WTC11 (cell line): ENCODE measurements at regions not wholly inside any gene's neighbourhood (a gene's known extent, or its start where the extent isn't known, plus 50 kb on each side); places are given as distances from the start of the nearest gene placed in this dataset.

Experiments
- ATAC-seq: fragments of 200-7000 bp; cut with Tn5 transposase; 2 replicates; pipeline ENCODE4 v1.10.0; 2021; ENCODE audit warnings: mild to moderate bottlenecking, moderate library complexity
- CTCF ChIA-PET: fragments of 300-600 bp; sonication (Branson Sonifier 250); formaldehyde crosslinking; loops from one replicate; lab custom pipeline; 2021; ENCODE audit warnings: antibody characterized with exemption; lab: Charles Lee
- POLR2A ChIA-PET: fragments of 350-600 bp; sonication (Branson Sonifier 250); formaldehyde crosslinking; loops from one replicate; lab custom pipeline; 2021; ENCODE audit warnings: antibody characterized with exemption; lab: Charles Lee
- DNase-seq: peaks from one replicate; pipeline ENCODE4 v3.0.0; 2021; ENCODE audit warnings: low spot score
- H3K27ac Mint-ChIP-seq: 2 replicates; pipeline ENCODE4 v1.8.0; 2021; ENCODE audit warnings: mixed read lengths
- H3K27me3 Mint-ChIP-seq: 2 replicates; pipeline ENCODE4 v1.8.0; 2021; ENCODE audit warnings: low read depth, mild to moderate bottlenecking, moderate library complexity, mixed read lengths
- H3K36me3 Mint-ChIP-seq: 2 replicates; pipeline ENCODE4 v1.8.0; 2021; ENCODE audit warnings: mixed read lengths
- H3K4me1 Mint-ChIP-seq: 2 replicates; pipeline ENCODE4 v1.8.0; 2022; ENCODE audit warnings: mixed read lengths
- H3K4me3 Mint-ChIP-seq: 2 replicates; pipeline ENCODE4 v1.8.0; 2021; ENCODE audit warnings: mild to moderate bottlenecking, moderate library complexity, mixed read lengths
- H3K9me3 Mint-ChIP-seq: 2 replicates; pipeline ENCODE4 v1.8.0; 2021; ENCODE audit warnings: mixed read lengths
- ATF1 ChIP-seq: sonication (generic); formaldehyde crosslinking; IDR thresholded peaks from 2 replicates; pipeline ENCODE4 v1.8.1; 2023; ENCODE audit warnings: mild to moderate bottlenecking, moderate library complexity, missing genetic modification reagents
- ERG ChIP-seq: fragments of 250-450 bp; sonication (Bioruptor Pico); IDR thresholded peaks from 2 replicates; pipeline ENCODE4 v1.8.0; 2021; ENCODE audit warnings: mild to moderate bottlenecking
- ETV6 ChIP-seq: sonication (generic); formaldehyde crosslinking; IDR thresholded peaks from 2 replicates; pipeline ENCODE4 v1.8.1; 2022; ENCODE audit warnings: mild to moderate bottlenecking, missing genetic modification reagents
- FOXP1 ChIP-seq: sonication (generic); formaldehyde crosslinking; IDR thresholded peaks from 2 replicates; pipeline ENCODE4 v1.8.0; 2022; ENCODE audit warnings: missing genetic modification reagents, mild to moderate bottlenecking, moderate library complexity, borderline replicate concordance
- GABPB1 ChIP-seq: sonication (generic); formaldehyde crosslinking; IDR thresholded peaks from 2 replicates; pipeline ENCODE4 v1.8.1; 2023; ENCODE audit warnings: mild to moderate bottlenecking, missing genetic modification reagents
- JAZF1 ChIP-seq: fragments of 250-450 bp; sonication (Bioruptor Pico); IDR thresholded peaks from 2 replicates; pipeline ENCODE4 v1.9.0; 2021; ENCODE audit warnings: moderate library complexity, mild to moderate bottlenecking, inconsistent platforms
- JUN ChIP-seq: sonication (generic); formaldehyde crosslinking; IDR thresholded peaks from 2 replicates; pipeline ENCODE4 v1.8.0; 2023; ENCODE audit warnings: mild to moderate bottlenecking, missing genetic modification reagents
- MAX ChIP-seq: sonication (generic); formaldehyde crosslinking; IDR thresholded peaks from 2 replicates; pipeline ENCODE4 v1.8.0; 2022; ENCODE audit warnings: mild to moderate bottlenecking, missing genetic modification reagents
- MXD4 ChIP-seq: fragments of 250-450 bp; sonication (Bioruptor Pico); IDR thresholded peaks from 2 replicates; pipeline ENCODE4 v1.8.0; 2021; ENCODE audit warnings: mild to moderate bottlenecking, moderate library complexity, borderline replicate concordance
- MYBL2 ChIP-seq: sonication (generic); formaldehyde crosslinking; IDR thresholded peaks from 2 replicates; pipeline ENCODE4 v1.8.1; 2023; ENCODE audit warnings: mild to moderate bottlenecking, moderate library complexity, missing genetic modification reagents
- PRRX2 ChIP-seq: fragments of 250-450 bp; sonication (Bioruptor Pico); IDR thresholded peaks from 2 replicates; pipeline ENCODE4 v1.8.0; 2021; ENCODE audit warnings: mild to moderate bottlenecking
- SMAD3 ChIP-seq: sonication (generic); formaldehyde crosslinking; IDR thresholded peaks from 2 replicates; pipeline ENCODE4 v1.8.0; 2022; ENCODE audit warnings: missing genetic modification reagents, mild to moderate bottlenecking, borderline replicate concordance
- TEAD1 ChIP-seq: sonication (generic); formaldehyde crosslinking; IDR thresholded peaks from 2 replicates; pipeline ENCODE4 v1.8.0; 2022; ENCODE audit warnings: mild to moderate bottlenecking, missing genetic modification reagents
- ZNF121 ChIP-seq: sonication (generic); formaldehyde crosslinking; IDR thresholded peaks from 2 replicates; pipeline ENCODE4 v1.8.0; 2023; ENCODE audit warnings: missing genetic modification reagents
- ZNF138 ChIP-seq: sonication (generic); formaldehyde crosslinking; conservative IDR thresholded peaks from 2 replicates; pipeline ENCODE4 v1.8.1; 2022; ENCODE audit warnings: mild to moderate bottlenecking, moderate library complexity, missing genetic modification reagents
- ZNF317 ChIP-seq: sonication (generic); formaldehyde crosslinking; IDR thresholded peaks from 2 replicates; pipeline ENCODE4 v1.8.1; 2023; ENCODE audit warnings: low read depth, mild to moderate bottlenecking, moderate library complexity, missing genetic modification reagents, borderline replicate concordance
- ZNF423 ChIP-seq: fragments of 250-450 bp; sonication (Bioruptor Pico); IDR thresholded peaks from 2 replicates; pipeline ENCODE4 v2.1.2; 2022; ENCODE audit warnings: mild to moderate bottlenecking, moderate library complexity
- ZNF671 ChIP-seq: fragments of 250-450 bp; sonication (Bioruptor Pico); IDR thresholded peaks from 2 replicates; pipeline ENCODE4 v1.8.0; 2021; ENCODE audit warnings: mild to moderate bottlenecking
- TF ChIP-seq, protein P1 (sequence below): fragments of 250-450 bp; sonication (Bioruptor Pico); conservative IDR thresholded peaks from 2 replicates; pipeline ENCODE4 v1.9.0; 2021; ENCODE audit warnings: mild to moderate bottlenecking
- TF ChIP-seq, protein P2 (sequence below): sonication (generic); formaldehyde crosslinking; IDR thresholded peaks from 2 replicates; pipeline ENCODE4 v1.8.0; 2022; ENCODE audit warnings: mild to moderate bottlenecking, missing genetic modification reagents
- TF ChIP-seq, protein P3 (sequence below): sonication (generic); formaldehyde crosslinking; IDR thresholded peaks from 2 replicates; pipeline ENCODE4 v1.8.1; 2022; ENCODE audit warnings: low read depth, missing genetic modification reagents, borderline replicate concordance

GRCh38 chr2:142778289-142778688, 99.2 kb upstream of the KYNU start:
- Mint-ChIP-seq H3K4me1 (no peaks in the 10 kb centered on the region), H3K9me3 (peaks cover 20% of the 10 kb centered on the region), H3K36me3 (no peaks in the 10 kb centered on the region; the same call in none of the 2 replicates), H3K4me3 (no peak overlapping the region), H3K27me3 (no peaks in the 10 kb centered on the region), H3K27ac (no peak overlapping the region)
- ATAC-seq = no peak
- ChIA-PET POLR2A (no interaction called here), CTCF (no interaction called here)
- TF ChIP-seq ETV6 (CRISPR knock-in tag) (no peak), JUN (CRISPR knock-in tag) (no peak), ATF1 (CRISPR knock-in tag) (no peak), ERG (CRISPR knock-in tag) (no peak), JAZF1 (no peak), ZNF671 (no peak), ZNF317 (no peak), FOXP1 (CRISPR knock-in tag) (no peak), TEAD1 (no peak), GABPB1 (CRISPR knock-in tag) (no peak), ZNF423 (no peak), MXD4 (CRISPR knock-in tag) (no peak), ZNF121 (no peak), PRRX2 (CRISPR knock-in tag) (no peak), SMAD3 (no peak), MYBL2 (CRISPR knock-in tag) (no peak), MAX (CRISPR knock-in tag) (no peak)
- TF ChIP-seq, protein P1, sequence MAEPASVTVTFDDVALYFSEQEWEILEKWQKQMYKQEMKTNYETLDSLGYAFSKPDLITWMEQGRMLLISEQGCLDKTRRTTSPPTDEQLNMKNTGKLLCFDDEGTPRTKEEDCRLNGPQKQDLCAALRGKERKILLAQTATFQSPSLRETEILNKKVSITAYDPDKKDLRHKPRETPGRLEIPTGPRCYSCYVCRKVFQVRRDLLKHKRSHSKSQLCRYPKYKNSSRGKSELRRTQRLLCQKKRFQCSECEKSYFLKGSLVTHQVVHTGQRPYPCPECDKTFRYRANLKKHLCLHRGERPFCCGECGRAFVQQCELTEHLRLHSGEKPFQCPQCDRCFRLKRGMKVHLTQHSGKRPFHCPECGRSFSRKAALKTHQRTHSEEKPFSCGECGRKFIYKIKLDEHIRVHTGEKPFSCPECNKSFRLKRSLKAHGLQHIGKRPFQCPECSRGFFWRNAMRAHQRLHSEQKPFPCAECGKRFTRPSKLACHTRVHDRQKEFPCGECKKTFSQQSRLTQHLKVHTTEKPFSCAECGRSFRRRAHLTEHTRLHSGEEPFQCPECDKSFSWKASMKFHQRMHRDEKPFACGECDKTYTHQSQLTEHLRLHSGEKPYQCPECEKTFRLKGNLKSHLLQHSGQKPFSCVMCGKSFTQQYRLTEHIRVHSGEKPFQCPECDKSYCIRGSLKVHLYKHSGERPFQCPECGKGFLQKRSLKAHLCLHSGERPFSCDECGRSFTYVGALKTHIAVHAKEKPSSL (CRISPR knock-in tag) = no peak
- TF ChIP-seq, protein P2, sequence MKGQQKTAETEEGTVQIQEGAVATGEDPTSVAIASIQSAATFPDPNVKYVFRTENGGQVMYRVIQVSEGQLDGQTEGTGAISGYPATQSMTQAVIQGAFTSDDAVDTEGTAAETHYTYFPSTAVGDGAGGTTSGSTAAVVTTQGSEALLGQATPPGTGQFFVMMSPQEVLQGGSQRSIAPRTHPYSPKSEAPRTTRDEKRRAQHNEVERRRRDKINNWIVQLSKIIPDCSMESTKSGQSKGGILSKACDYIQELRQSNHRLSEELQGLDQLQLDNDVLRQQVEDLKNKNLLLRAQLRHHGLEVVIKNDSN (CRISPR knock-in tag) = no peak
- TF ChIP-seq, protein P3, sequence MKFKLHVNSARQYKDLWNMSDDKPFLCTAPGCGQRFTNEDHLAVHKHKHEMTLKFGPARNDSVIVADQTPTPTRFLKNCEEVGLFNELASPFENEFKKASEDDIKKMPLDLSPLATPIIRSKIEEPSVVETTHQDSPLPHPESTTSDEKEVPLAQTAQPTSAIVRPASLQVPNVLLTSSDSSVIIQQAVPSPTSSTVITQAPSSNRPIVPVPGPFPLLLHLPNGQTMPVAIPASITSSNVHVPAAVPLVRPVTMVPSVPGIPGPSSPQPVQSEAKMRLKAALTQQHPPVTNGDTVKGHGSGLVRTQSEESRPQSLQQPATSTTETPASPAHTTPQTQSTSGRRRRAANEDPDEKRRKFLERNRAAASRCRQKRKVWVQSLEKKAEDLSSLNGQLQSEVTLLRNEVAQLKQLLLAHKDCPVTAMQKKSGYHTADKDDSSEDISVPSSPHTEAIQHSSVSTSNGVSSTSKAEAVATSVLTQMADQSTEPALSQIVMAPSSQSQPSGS (CRISPR knock-in tag) = no peak
- DNase-seq = no peak

DNA sequence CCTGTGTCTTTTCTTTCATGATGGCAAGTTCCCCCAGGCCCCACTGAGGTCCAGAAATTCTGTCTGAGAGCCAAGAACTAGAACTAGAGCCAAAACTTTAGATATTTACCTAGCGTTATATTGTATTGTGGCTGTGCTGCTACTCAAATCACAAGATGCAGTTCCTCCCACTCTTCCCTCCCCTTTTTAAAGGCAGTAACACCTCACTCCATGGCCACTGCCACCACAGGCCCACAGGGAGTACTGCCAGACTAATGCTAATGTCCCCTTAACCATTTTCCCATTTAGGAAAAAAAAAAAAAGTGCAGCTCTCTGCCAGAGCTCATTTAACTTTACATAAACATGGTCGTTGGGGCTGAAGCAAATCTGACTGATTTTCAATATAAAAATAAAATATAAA, 99.7 kb upstream of the KYNU start:
- TF ChIP-seq FOXP1 (CRISPR knock-in tag) = no peak
- no peak for TF ChIP-seq ZNF138 (CRISPR knock-in tag)
- no peak for DNase-seq

More for the DNA sequence above, 99.7 kb upstream of the KYNU start:
- Mint-ChIP-seq H3K27me3 (no peaks in the 10 kb centered on the region), H3K4me3 (no peak overlapping the region), H3K27ac (no peak overlapping the region), H3K9me3 (peaks cover 26% of the 10 kb centered on the region), H3K36me3 (peaks cover 3% of the 10 kb centered on the region), H3K4me1 (no peaks in the 10 kb centered on the region)
- ATAC-seq = peak; percentile 55; the same call in 1 of the 2 replicates
- CTCF ChIA-PET = no interaction called here
- POLR2A ChIA-PET = no interaction called here
